Vagina (tissue), 2 donors: ENCODE measurements at regions not wholly inside any gene's neighbourhood (a gene's known extent, or its start where the extent isn't known, plus 50 kb on each side); places are given as distances from the start of the nearest gene placed in this dataset.

ENCODE experiments used
- POLR2AphosphoS5 ChIP-seq, 2 donors: sonication (generic); formaldehyde crosslinking; IDR thresholded peaks; one replicate each; pipeline ENCODE4 v1.9.0; 2017; ENCODE audit warnings: antibody characterized with exemption in 2 of 2, mild to moderate bottlenecking in 2 of 2, low read depth in 1 of 2; ENCODE audit not compliant: insufficient read depth in 1 of 2
- TF ChIP-seq, protein P1 (sequence below), 3 experiments: fragments of 450-650 bp in 2 of 3; fragments of 200-600 bp in 1 of 3; sonication (generic) in 1 of 3; IDR thresholded peaks; one replicate each; pipeline ENCODE4 v1.5.1; 2017 to 2019; ENCODE audit warnings: antibody characterized with exemption in 3 of 3, mild to moderate bottlenecking in 2 of 3, moderate library complexity in 2 of 3

GRCh38 chr6:167711768-167712730, 114.7 kb upstream of the AFDN start:
- TF ChIP-seq POLR2AphosphoS5 (IDR thresholded peaks at IDR 0.05; ENCODE audit: insufficient read depth in 1 of 2, low read depth in 1 of 2) = no peak
- TF ChIP-seq, protein P1, sequence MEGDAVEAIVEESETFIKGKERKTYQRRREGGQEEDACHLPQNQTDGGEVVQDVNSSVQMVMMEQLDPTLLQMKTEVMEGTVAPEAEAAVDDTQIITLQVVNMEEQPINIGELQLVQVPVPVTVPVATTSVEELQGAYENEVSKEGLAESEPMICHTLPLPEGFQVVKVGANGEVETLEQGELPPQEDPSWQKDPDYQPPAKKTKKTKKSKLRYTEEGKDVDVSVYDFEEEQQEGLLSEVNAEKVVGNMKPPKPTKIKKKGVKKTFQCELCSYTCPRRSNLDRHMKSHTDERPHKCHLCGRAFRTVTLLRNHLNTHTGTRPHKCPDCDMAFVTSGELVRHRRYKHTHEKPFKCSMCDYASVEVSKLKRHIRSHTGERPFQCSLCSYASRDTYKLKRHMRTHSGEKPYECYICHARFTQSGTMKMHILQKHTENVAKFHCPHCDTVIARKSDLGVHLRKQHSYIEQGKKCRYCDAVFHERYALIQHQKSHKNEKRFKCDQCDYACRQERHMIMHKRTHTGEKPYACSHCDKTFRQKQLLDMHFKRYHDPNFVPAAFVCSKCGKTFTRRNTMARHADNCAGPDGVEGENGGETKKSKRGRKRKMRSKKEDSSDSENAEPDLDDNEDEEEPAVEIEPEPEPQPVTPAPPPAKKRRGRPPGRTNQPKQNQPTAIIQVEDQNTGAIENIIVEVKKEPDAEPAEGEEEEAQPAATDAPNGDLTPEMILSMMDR (IDR thresholded peaks at IDR 0.05) = no peak
